K562 (cell line): ENCODE measurements at regions not wholly inside any gene's neighbourhood (a gene's known extent, or its start where the extent isn't known, plus 50 kb on each side); places are given as distances from the start of the nearest gene placed in this dataset.

ENCODE experiments used
- ATAC-seq: fragments of 200-7000 bp; cut with Tn5 transposase; 3 replicates; pipeline ENCODE4 v1.9.1; 2020; ENCODE audit warnings: moderate library complexity
- BruUV-seq: library from RNA; stranded (reverse); fragments of 400-500 nt; replicated peaks from 2 replicates; lab custom pipeline; 2021; lab: Mats Ljungman, UMichigan
- CTCF ChIA-PET: fragments of 300-600 bp; formaldehyde crosslinking; extraction: SDS; loops from one replicate; lab custom pipeline; 2021; ENCODE audit warnings: low intra/inter-chr PET ratio; lab: Yijun Ruan, JAX
- POLR2A ChIA-PET: fragments of 300-600, 350-650 bp; sonication (Branson Sonifier 250); formaldehyde crosslinking; extraction: SDS; loops from one replicate; lab custom pipeline; 2021; ENCODE audit warnings: antibody characterized with exemption, inconsistent platforms; lab: Yijun Ruan, JAX
- DNase-seq, 4 experiments: peaks; one replicate each; pipeline versions ENCODE4 v3.0.0 to v3.0.0-alpha.2; 2011 to 2018; ENCODE audit warnings: low spot score in 3 of 4, mixed read lengths in 3 of 4; ENCODE audit errors: extremely low read depth in 1 of 4
- FAIRE-seq: peaks from 2 replicates; lab custom pipeline; 2011; peaks lifted over from hg19 to GRCh38; lab: Jason Lieb, UNC
- H2AFZ ChIP-seq: 2 replicates; pipeline ENCODE4 v1.6.0; 2011; ENCODE audit warnings: low read depth, low read length, control low read depth, inconsistent platforms
- H3K27ac ChIP-seq: fragments of 200-600 bp; 3 replicates; pipeline ENCODE4 v1.8.0; 2011; ENCODE audit warnings: low read depth, mild to moderate bottlenecking, control low read depth, inconsistent platforms, low read length, moderate library complexity, mixed read lengths; ENCODE audit errors: extremely low read depth
- H3K27me3 ChIP-seq, 2 experiments: fragments of 300-600 bp in 1 of 2; 2 replicates in 1 of 2; 3 replicates in 1 of 2; pipeline versions ENCODE4 v1.6.0 to v1.8.0; 2011; ENCODE audit warnings: inconsistent platforms in 2 of 2, low read length in 2 of 2, mild to moderate bottlenecking in 1 of 2, mixed read lengths in 1 of 2, moderate library complexity in 1 of 2; ENCODE audit not compliant: control insufficient read depth in 2 of 2, insufficient read depth in 2 of 2
- H3K36me3 ChIP-seq: fragments of 300-600 bp; 3 replicates; pipeline ENCODE4 v1.8.0; 2011; ENCODE audit warnings: mild to moderate bottlenecking, low read length, inconsistent platforms; ENCODE audit not compliant: control insufficient read depth, insufficient read depth
- H3K4me1 ChIP-seq, 2 experiments: fragments of 200-600 bp in 1 of 2; replicated peaks in 1 of 2; 2 replicates in 1 of 2; 3 replicates in 1 of 2; pipeline versions ENCODE4 v1.5.1 to v1.8.0; 2011; ENCODE audit warnings: inconsistent platforms in 2 of 2, low read length in 2 of 2, mild to moderate bottlenecking in 1 of 2, mixed read lengths in 1 of 2, moderate library complexity in 1 of 2; ENCODE audit not compliant: control insufficient read depth in 2 of 2, insufficient read depth in 2 of 2
- H3K4me2 ChIP-seq: 2 replicates; pipeline ENCODE4 v1.6.1; 2011; ENCODE audit warnings: low read length, control low read depth, inconsistent platforms, mixed read lengths; ENCODE audit not compliant: insufficient read depth
- H3K4me3 ChIP-seq: fragments of 200-600 bp; sonication (generic), shearing (Covaris generic); 2 replicates; pipeline ENCODE4 v1.5.1; 2016; ENCODE audit warnings: control low read depth, inconsistent platforms
- H3K79me2 ChIP-seq: fragments of 200-600 bp; 3 replicates; pipeline ENCODE4 v1.8.0; 2011; ENCODE audit warnings: low read length, inconsistent platforms; ENCODE audit not compliant: control insufficient read depth, insufficient read depth
- H3K9ac ChIP-seq, 2 experiments: 2 replicates each; pipeline versions ENCODE4 v1.6.0 to v1.6.1; 2011; ENCODE audit warnings: low read depth in 2 of 2, low read length in 2 of 2, control low read depth in 1 of 2, inconsistent platforms in 1 of 2, mild to moderate bottlenecking in 1 of 2, mixed read lengths in 1 of 2; ENCODE audit not compliant: insufficient read depth in 1 of 2
- H3K9me1 ChIP-seq: one replicate; pipeline ENCODE4 v1.6.0; 2011; ENCODE audit warnings: inconsistent platforms, mild to moderate bottlenecking, low read length, moderate library complexity; ENCODE audit not compliant: control insufficient read depth, insufficient read depth
- H3K9me3 ChIP-seq: replicated peaks from 2 replicates; pipeline ENCODE4 v1.5.1; 2011; ENCODE audit warnings: low read depth, low read length, inconsistent platforms; ENCODE audit not compliant: control insufficient read depth, insufficient read depth
- H4K20me1 ChIP-seq: replicated peaks from 2 replicates; pipeline ENCODE4 v1.6.1; 2011; ENCODE audit warnings: low read length, inconsistent platforms, mixed read lengths; ENCODE audit not compliant: control insufficient read depth, insufficient read depth
- FOXK2 ChIP-seq, 2 experiments: fragments of 450-650 bp; IDR thresholded peaks in 1 of 2; conservative IDR thresholded peaks in 1 of 2; 2 replicates each; pipeline ENCODE4 v1.6.1; 2016; ENCODE audit warnings: low read depth in 2 of 2, mild to moderate bottlenecking in 1 of 2
- GABPB1 ChIP-seq: sonication (generic); formaldehyde crosslinking; IDR thresholded peaks from 2 replicates; pipeline ENCODE4 v1.8.0; 2022; ENCODE audit warnings: mild to moderate bottlenecking, missing genetic modification reagents
- KDM2B ChIP-seq: fragments of 250-450 bp; sonication (Bioruptor Pico); IDR thresholded peaks from 2 replicates; pipeline ENCODE4 v1.8.0; 2021; ENCODE audit warnings: mild to moderate bottlenecking, moderate library complexity
- WGBS: fragments of 100-300 bp; shearing (Covaris generic); methylation state at CpG from one replicate; pipeline ENCODE4 v1.1.6; 2016; ENCODE audit warnings: low coverage, mixed read lengths; ENCODE audit not compliant: insufficient coverage; ENCODE audit errors: missing lambda C conversion rate; 5-methylcytosine and 5-hydroxymethylcytosine counted together
- in situ Hi-C: fragments of 300-500 bp; cut with MboI; formaldehyde crosslinking; loops from 4 replicates; pipeline ENCODE4 v1.15.0; 2018; ENCODE audit warnings: inconsistent platforms, mixed read lengths
- intact Hi-C: fragments of 100-400 bp; cut with micrococcal nuclease; formaldehyde crosslinking; loops from 2 replicates; pipeline ENCODE4 v1.14.2; 2022
- TF ChIP-seq, protein P1 (sequence below): fragments of 250-450 bp; sonication (Bioruptor Pico); IDR thresholded peaks from 2 replicates; pipeline ENCODE4 v1.5.0; 2021; ENCODE audit warnings: mild to moderate bottlenecking, moderate library complexity
- TF ChIP-seq, protein P2 (sequence below): fragments of 450-650 bp; IDR thresholded peaks from 2 replicates; pipeline ENCODE4 v1.6.1; 2014; ENCODE audit warnings: low read depth, mild to moderate bottlenecking, moderate library complexity, borderline replicate concordance

DNA sequence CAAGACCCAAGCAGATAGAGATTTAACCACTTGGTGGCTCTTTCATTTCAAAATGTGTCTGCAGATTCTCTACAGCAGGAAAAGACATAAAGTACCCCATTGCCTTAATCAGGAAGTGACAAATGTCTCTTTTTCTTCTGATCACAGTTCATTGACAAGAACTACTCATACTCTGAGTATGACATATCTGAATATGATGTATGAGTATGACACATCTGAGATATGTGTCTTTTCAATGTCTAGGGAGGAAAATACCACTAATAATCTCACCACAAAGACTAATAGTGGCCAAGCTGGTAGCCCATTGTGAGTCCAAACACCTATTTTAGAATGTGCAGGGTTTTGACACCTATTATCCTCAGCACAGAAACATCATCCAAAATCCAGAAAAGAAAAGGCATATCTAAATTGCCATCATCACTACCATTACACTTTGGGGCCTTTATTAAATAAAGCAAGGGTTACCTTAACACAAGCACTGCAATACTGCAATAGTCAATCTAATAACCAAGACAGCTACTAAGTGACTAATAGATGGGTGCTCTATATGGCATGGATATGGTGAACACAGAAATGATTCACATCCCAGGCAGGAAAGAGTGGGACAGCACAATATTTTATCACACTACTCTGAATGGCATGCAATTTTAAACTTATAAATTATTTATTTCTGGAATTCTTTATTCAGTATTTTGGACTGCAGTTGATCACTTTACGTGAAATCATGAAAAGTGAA is 243.7 kb upstream of the FAR2 start:
- H3K9me1 ChIP-seq = no peaks in the 10 kb centered on the region
- no peaks in the 10 kb centered on the region for H3K4me1 ChIP-seq
- intact Hi-C loops (no loop called here), in situ Hi-C loops (no loop called here)
- no peak overlapping the region for H3K9ac ChIP-seq
- POLR2A ChIA-PET = no interaction called here
- no peak for FAIRE-seq
- no peak overlapping the region for H3K4me2 ChIP-seq
- H3K4me3 ChIP-seq = no peak overlapping the region
- no peak for TF ChIP-seq KDM2B (CRISPR knock-in tag)
- TF ChIP-seq, protein P1, sequence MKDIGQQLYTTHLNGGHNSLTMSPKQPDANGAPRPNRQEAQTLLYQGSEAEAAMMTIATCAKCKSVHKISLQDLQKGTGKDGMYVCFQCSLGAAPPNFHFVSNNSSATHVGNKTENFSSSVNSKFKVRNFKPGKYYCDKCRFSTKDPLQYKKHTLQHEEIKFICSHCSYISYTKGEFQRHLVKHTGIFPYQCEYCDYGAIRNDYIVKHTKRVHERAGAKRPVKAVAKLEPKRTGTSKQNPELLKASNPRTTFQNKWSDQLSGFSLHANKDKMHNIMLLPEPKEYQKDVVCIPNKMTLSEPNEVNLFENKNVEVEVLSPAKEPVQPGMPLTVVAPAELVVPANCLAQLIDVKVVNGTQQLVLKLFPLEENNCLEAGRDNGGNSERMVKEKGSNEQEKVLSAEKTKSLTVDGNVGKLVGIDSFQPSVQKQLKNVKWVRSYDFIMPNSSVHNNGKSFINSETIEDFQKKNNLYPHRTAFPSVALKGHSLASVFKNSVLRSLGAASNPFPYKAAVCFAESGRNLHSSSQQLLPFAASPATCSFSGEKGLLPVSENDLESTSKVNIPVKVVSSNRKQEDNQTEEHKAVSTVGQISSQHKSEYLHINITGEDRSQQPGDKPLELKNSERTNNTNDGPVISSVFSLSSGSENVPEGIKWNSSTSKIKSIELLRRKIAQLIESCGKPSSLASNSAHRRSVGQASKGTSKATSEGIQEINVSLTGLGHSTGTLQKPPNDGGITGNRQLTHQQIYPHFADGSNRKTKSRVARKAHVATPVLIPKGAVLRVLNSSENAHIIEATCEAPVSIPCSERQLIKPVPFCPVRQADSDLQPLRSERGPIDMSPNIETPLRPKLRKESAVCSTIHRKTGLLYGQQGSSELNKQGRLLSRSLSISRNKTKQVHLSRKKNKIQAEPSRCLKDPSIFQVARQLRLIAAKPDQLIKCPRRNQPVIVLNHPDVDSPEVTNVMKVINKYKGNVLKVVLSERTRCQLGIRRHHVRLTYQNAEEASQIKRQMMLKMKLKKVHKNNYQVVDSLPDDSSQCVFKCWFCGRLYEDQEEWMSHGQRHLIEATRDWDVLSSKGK (CRISPR knock-in tag) = no peak
- TF ChIP-seq GABPB1 (CRISPR knock-in tag) = no peak
- no peak for TF ChIP-seq FOXK2 (conservative IDR thresholded peaks at IDR 0.05 in 1 of 2, IDR thresholded peaks at IDR 0.05 in 1 of 2; ENCODE audit: low read depth in 2 of 2)
- TF ChIP-seq, protein P2, sequence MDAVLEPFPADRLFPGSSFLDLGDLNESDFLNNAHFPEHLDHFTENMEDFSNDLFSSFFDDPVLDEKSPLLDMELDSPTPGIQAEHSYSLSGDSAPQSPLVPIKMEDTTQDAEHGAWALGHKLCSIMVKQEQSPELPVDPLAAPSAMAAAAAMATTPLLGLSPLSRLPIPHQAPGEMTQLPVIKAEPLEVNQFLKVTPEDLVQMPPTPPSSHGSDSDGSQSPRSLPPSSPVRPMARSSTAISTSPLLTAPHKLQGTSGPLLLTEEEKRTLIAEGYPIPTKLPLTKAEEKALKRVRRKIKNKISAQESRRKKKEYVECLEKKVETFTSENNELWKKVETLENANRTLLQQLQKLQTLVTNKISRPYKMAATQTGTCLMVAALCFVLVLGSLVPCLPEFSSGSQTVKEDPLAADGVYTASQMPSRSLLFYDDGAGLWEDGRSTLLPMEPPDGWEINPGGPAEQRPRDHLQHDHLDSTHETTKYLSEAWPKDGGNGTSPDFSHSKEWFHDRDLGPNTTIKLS = no peak
- WGBS = 0% methylated on average over 1 of the region's 1 CpG
- CTCF ChIA-PET = no interaction called here
- no peaks in the 10 kb centered on the region for H3K9me3 ChIP-seq
- no TSS peak for BruUV-seq
- no peak overlapping the region for H2AFZ ChIP-seq
- H3K79me2 ChIP-seq = no peaks in the 10 kb centered on the region
- no peaks in the 10 kb centered on the region for H3K36me3 ChIP-seq
- DNase-seq = no peak
- ATAC-seq = no peak
- no peaks in the 10 kb centered on the region for H3K27me3 ChIP-seq
- H3K27ac ChIP-seq = no peak overlapping the region
- no peaks in the 10 kb centered on the region for H4K20me1 ChIP-seq
